HG03045 (cell line): ENCODE measurements at regions not wholly inside any gene's neighbourhood (a gene's known extent, or its start where the extent isn't known, plus 50 kb on each side); places are given as distances from the start of the nearest gene placed in this dataset.
"Not testable (repeated sequence)": the region's sequence is repeated elsewhere in the genome, so short reads cannot be mapped to it uniquely, and the experiment has no call there.

Source experiments
- ATAC-seq: cut with Tn5 transposase; IDR thresholded peaks from one replicate; pipeline ENCODE4 v1.9.1; 2021; ENCODE audit warnings: mild to moderate bottlenecking, moderate library complexity; ENCODE audit not compliant: unreplicated experiment

DNA sequence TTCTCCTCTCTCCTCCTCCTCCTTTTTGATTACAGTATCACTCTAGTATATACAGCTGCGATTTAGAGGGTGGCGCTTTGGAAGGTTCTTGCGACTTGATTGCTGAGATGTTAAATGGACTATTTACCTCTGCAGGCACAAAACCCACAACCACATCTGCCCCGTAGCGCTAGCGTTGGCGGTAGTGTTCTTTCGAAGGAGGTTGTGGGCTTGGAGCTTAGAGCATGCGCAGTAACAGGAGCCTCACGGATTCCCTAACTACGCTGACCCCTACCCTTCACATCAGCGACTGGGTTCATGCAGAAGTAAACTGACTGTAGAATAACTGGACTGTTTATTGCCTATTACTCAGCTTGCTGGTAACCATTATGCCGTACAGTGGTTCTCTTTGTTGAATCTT is 58.0 kb downstream of the CGGBP1 start:
- no peak for ATAC-seq

DNA sequence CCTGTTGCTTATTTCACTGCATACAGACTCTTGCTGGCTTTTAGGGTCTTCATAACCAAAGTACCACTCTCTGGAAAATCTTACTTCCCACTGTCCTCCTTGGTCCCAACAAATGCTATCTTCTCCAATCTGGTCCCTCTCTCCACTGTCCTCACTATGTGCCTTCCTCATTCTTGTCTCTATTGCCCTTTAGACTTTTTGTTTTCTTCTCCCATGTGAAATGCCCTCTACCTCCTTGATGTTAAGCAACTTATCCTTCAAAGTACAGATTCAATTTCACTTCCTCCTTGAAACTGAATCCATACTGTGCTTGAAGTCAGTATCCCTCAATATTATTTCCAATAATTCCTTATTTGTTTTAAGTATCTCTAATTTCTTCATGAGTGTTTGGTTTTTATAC is 60.8 kb downstream of the CGGBP1 start:
- no peak for ATAC-seq

DNA sequence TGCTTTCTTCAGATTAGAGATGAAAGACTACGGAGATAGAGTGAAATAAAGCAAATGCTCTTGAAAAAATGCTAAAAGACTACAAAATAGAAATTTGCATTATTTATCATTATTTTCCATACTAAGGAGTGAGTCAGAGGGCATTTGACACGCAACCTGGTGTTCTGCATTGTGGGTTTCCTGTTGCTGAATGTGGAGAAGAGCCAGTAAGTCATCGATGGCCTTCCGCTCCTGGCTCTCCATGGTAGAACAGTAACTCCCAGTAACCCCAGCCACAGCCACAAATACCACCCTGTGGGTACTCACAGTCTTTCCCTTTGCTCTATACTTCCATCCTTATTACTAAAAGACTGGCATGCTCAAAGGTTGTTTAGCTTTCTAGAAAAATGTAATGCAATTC is 61.5 kb downstream of the CGGBP1 start:
- ATAC-seq = peak; percentile 75

DNA sequence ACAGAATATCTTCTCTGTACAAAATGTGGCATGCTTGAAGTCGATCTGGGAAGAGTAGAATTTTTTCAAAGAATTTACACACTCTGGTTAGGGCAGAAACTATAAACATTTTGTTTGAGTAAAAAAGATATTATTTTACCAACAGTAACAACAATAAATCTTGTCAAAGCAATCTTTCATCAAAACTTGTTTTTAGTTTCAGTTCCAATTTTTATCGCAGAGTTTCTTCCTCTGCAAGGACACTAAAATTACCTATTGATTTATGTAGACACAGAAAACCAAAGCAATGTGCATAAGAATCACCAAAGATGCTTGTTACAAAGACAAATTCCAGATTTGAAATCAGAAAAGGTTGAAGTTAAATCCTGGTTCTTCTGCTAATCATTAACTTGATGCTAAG is 61.9 kb downstream of the CGGBP1 start:
- ATAC-seq = peak; percentile 16

DNA sequence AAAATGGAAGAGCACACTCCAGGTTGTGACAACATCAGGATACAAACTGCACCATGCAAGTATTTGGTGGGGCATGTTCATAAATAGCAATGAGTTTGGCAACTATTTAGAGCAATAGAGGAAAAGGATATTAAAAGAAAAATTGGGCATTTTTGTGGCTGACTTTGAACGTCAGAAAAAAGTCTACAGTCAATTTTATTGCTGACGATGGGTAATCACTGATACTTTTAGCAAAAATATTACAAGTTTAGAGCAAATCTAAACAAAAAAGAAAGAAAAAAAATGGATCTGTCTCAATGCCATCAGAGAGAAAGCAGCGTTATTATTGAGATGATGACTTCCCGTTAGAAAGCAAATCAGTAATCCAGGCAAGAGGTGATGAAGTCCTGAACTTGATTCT is 65.2 kb downstream of the CGGBP1 start:
- ATAC-seq = no peak

- ATAC-seq = no peak
Measured at GRCh38 chr3:87987952-87988351, 70.9 kb downstream of the CGGBP1 start.

DNA sequence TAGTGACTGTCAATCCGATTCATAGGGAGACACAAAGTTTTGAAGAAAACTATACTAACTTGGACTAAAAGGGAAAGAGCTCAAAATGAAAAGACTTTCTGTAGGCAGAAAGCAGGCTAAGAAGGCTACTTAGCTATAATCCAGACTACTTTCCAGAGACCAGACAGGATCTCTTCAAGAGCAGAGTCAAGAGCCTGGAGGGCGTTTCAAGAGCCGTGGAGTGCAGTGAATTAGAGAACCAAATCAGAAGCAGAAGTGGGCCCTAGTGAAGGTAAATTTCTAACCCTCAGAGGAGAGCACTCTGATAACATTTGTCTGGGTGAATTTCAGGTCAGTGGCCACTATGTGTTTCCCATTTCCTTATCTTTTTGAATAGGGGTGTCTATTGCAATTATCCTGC is 76.4 kb downstream of the CGGBP1 start:
- ATAC-seq = no peak

DNA sequence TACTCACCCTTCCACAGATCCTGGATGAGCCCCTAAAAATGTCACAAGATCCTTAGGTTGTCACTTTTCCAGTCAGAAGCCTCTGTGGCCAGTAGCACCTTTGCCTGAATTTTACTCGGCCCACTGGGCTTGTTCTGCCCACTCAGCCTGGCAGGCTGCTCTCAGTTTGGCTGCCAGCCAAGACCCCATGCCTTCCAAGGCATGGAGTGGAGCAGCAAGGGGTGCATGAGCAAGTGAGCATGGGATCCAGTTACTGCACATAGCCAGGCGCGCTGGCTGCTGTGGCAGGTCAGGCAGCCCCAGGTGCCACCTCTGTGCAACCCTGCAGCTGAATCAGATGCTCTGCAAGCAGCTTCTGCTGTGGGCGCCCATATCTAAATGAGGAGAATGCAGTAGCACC is 79.3 kb downstream of the CGGBP1 start:
- ATAC-seq = no peak

GRCh38 chr3:87977765-87978164 is 81.0 kb downstream of the CGGBP1 start:
- no peak for ATAC-seq

DNA sequence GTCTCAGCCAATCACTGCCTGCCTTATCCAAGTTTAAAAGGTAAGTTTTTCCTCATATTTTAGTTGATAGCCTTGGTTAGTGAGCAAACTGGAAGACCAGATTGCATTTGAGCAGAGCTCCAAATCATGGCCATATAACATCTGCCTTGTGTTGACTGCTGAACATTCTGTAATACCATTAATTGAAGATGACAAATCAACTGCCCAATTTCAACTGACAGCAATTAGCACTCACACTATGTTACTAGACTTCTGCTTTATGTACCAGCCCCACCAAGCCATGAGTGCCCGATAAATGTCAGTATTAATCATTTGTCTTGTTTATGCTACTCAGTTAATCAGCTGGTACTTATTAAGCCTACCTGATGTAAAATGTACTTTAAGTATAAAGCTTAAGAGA is 83.1 kb downstream of the CGGBP1 start:
- no peak for ATAC-seq

DNA sequence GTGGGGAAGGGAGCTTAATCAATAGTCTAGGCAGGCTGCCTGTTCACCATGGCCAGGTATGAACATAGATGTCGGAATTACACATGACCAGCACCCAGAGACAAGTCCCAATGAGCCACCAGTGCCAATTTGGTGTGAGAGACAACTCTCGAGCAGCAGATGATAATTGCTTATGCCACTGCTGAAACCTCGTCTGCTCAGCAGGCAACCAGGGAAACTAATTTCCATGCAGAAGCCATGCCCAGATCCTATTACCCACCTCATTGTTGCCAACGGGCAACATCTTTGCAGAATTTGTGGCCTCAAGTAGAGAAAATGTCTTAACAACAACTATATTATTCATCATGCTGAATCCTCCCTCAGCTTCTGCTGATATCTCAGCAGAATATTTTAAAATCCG is 84.9 kb downstream of the CGGBP1 start:
- ATAC-seq = no peak

DNA sequence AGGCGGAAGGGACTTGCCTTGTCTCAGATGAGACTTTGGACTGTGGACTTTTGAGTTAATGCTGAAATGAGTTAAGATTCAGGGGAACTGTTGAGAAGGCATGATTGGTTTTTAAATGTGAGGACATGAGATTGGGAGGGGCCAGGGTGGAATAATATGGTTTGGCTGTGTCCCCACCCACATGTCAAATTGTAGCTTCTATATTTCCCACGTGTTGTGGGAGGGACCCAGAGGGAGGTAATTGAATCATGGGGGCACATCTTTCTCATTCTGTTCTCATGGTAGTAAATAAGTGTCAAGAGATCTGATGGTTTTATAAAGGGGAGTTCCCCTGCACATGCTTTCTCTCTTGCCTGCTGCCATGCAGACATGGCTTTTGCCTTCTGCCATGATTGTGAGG is 89.2 kb downstream of the CGGBP1 start:
- ATAC-seq = no peak

DNA sequence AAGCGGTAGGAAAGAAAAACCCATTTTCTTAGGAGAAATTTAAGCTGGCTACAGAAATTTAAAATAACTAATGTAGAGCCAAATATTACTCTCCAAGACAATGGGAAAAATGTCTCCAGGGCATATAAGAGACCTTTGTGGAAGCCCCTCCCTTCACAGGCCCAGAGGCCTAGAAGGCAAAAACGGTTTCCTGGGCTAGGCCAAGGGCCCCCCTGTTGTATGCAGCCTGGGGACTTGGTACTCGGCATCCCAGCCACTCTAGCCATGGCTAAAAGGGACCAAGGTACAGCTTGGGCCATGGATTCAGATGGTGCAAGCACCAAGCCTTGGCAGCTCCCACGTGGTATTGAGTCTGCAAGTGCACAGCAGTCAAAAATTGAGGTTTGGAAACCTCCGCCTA is 90.1 kb downstream of the CGGBP1 start:
- no peak for ATAC-seq

- ATAC-seq = no peak
Measured at GRCh38 chr3:87958289-87958688, 100.5 kb downstream of the CGGBP1 start.

GRCh38 chr3:87957575-87957974 is 101.2 kb downstream of the CGGBP1 start:
- ATAC-seq = no peak

DNA sequence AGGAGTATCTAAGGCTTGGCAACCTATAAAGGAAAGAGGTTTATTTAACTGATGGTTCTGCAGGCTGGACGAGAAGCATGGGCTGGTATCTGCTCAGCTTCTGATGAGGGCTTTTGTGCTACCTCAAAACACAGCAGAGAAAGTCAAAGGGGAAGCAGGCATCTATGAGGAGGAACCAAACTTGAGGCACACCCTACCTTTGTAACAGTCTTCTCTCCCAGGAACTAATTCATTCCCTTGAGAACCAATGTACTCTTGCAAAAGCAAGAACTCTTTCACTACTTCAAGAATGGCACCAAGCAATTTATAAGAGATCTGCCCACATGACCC is 109.0 kb downstream of the CGGBP1 start:
- ATAC-seq = peak; percentile 55

DNA sequence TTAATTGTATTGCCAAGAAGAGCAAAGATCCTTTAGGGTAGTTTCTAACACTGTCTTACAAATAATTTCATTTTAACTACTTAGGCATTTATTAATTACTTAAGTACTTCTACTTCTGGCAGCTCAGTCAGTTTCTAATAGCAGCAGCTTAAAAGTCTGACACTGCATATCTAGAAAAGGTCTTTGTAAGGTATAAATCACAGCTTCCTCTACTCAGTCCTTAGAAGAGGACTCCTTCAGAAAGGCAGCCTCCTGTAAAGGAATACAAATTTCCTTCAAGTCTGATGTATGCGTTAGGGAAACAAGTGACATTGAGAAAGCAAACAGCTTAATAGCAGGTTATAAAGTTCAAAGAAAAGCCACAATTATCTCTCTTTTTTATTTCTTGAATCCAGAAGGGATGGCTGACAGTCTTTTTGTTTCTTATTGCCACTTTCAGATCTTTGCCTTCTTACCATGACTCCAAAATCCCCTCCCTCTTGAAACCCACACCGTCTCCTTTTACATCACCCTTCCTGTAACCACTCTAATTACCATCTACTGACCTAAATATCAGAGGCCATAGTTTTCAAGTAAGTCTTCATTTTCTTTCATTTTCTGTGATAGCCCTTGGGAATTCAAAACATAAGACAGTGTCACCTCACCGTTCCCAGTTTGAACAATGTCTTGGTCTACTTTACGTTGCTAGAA is 109.5 kb downstream of the CGGBP1 start:
- peak; percentile 94 for ATAC-seq

DNA sequence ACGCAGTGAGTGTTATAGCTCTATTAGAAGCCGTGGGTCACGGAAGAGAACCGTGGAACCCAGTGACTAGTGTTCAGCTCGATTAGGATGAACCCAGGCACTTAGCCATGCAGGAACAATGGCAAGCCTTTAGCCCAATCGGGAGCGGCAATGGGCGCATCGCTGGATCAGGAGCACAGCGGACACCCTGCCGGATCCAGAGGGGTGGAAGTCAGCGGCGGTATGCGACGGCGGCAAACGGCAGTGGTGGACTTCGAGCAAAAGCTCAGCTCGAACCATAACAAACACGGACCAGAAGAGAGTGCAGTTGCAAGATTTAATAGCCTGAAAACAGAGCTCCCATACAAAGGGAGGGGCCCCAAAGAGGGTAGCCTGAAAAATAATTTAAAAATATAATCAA is 112.8 kb downstream of the CGGBP1 start:
- not testable (repeated sequence) for ATAC-seq

DNA sequence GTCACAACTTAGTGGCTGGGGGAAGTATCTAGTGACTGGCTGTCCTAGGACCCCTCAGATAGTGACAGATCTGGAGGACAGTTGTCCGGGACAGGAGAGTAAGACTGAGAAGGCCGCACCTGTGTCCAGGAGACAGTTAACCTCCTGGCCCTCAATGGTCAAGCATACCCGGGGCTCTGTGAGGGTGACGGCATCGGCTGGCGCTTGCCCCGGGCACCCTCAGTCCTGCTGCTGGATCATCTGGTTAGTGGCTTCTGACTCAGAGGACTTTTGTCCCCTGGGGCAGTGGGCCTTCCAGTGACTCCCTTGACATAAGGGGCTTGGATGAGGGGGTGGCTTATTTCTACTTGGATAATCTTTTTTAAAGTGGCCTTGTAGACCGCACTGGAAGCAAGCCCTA is 116.5 kb downstream of the CGGBP1 start:
- ATAC-seq = not testable (repeated sequence)

- ATAC-seq = no peak
Measured at GRCh38 chr3:87924485-87924884, 134.3 kb downstream of the CGGBP1 start.

GRCh38 chr3:87920549-87920948 is 138.3 kb downstream of the CGGBP1 start:
- ATAC-seq = no peak

DNA sequence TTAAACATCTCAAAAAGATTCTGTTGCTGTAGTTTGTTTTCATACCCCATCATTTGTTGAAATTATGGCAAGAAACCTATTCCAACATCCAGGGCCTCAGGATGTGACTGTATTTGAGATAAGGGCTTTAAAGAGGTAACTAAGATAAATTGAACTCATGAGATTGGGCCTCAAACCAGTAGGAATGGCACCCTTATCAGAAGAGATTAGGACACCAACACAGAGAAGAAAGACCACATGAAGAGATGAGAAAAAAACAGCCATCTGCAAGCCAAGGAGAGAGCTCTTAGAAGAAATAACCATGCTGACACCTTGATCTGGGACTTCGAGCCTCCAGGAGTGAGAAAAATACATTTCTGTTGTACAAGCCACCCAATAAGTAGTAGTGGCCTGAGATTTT is 157.7 kb downstream of the CGGBP1 start:
- no peak for ATAC-seq

- ATAC-seq = no peak
Measured at GRCh38 chr3:87900061-87900460, 158.7 kb downstream of the CGGBP1 start.

DNA sequence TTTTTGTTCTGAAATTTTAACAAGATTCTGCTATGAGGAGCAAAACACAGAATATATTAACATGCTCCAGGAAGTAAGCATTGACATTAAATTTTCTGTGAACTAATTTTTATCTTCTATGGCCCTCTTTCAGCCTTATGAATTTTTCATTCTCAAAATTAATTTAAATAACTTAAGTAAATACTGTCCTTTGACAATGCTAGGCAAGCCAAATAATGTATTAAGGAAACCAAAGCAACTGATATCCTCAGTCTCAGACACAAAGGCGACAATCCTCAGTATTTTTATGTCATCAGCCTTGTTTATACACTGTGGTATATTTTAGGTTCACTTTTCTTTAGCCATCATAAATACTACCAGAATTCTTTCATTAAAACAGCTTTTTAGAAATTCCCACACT is 159.8 kb downstream of the CGGBP1 start:
- no peak for ATAC-seq
